Neural cell (in vitro differentiated cells): ENCODE measurements at regions not wholly inside any gene's neighbourhood (a gene's known extent, or its start where the extent isn't known, plus 50 kb on each side); places are given as distances from the start of the nearest gene placed in this dataset.
"Not testable (repeated sequence)": the region's sequence is repeated elsewhere in the genome, so short reads cannot be mapped to it uniquely, and the experiment has no call there.

Experiments used
- H2AFZ ChIP-seq: fragments of 200-600, 300-800 bp; sonication (generic), shearing (Covaris generic); 2 replicates; pipeline ENCODE4 v1.6.0; 2014; ENCODE audit warnings: low read depth, mild to moderate bottlenecking, antibody characterized with exemption, low read length, moderate library complexity
- H3F3A ChIP-seq: fragments of 200-600 bp; shearing (Covaris generic); 2 replicates; pipeline ENCODE4 v1.6.1; 2016; ENCODE audit warnings: mild to moderate bottlenecking, moderate library complexity, mixed read lengths, antibody characterized with exemption, low read length; ENCODE audit not compliant: insufficient read depth, poor library complexity, severe bottlenecking
- H3K27ac ChIP-seq: fragments of 200-600, 300-800 bp; sonication (generic), shearing (Covaris generic); 2 replicates; pipeline ENCODE4 v1.5.1; 2014; ENCODE audit warnings: mild to moderate bottlenecking, low read length, moderate library complexity
- H3K27me3 ChIP-seq: fragments of 300-800, 200-600 bp; sonication (generic), shearing (Covaris generic); 2 replicates; pipeline ENCODE4 v1.6.0; 2014; ENCODE audit warnings: mild to moderate bottlenecking, low read depth, low read length, moderate library complexity; ENCODE audit not compliant: insufficient read depth
- H3K36me3 ChIP-seq: fragments of 300-800, 200-600 bp; sonication (generic), shearing (Covaris generic); 2 replicates; pipeline ENCODE4 v1.5.1; 2014; ENCODE audit warnings: mild to moderate bottlenecking, antibody characterized with exemption, low read length, moderate library complexity; ENCODE audit not compliant: insufficient read depth
- H3K4me2 ChIP-seq: fragments of 300-800, 200-600 bp; sonication (generic), shearing (Covaris generic); 2 replicates; pipeline ENCODE4 v1.6.0; 2014; ENCODE audit warnings: mild to moderate bottlenecking, low read length
- H3K4me3 ChIP-seq: fragments of 300-800, 200-600 bp; sonication (generic), shearing (Covaris generic); 2 replicates; pipeline ENCODE4 v1.5.1; 2014; ENCODE audit warnings: mild to moderate bottlenecking, low read length, moderate library complexity
- H3K79me2 ChIP-seq: fragments of 200-600 bp; shearing (Covaris generic); replicated peaks from 2 replicates; pipeline ENCODE4 v1.6.0; 2014; ENCODE audit warnings: mild to moderate bottlenecking, low read length, moderate library complexity; ENCODE audit not compliant: insufficient read depth
- H3K9ac ChIP-seq: fragments of 300-800, 200-600 bp; sonication (generic), shearing (Covaris generic); 2 replicates; pipeline ENCODE4 v1.6.1; 2016; ENCODE audit warnings: mild to moderate bottlenecking, low read length, mixed read lengths
- H3K9me2 ChIP-seq: fragments of 200-600 bp; shearing (Covaris generic); 2 replicates; pipeline ENCODE4 v1.6.1; 2016; ENCODE audit warnings: mild to moderate bottlenecking, low read length, mixed read lengths; ENCODE audit not compliant: insufficient read depth
- H3K9me3 ChIP-seq: fragments of 200-600, 300-800 bp; sonication (generic), shearing (Covaris generic); 2 replicates; pipeline ENCODE4 v1.6.1; 2016; ENCODE audit warnings: mild to moderate bottlenecking, mixed run types, low read length, moderate library complexity, mixed read lengths
- H4K20me1 ChIP-seq: fragments of 200-600 bp; shearing (Covaris generic); 2 replicates; pipeline ENCODE4 v1.6.1; 2016; ENCODE audit warnings: mild to moderate bottlenecking, mixed run types; ENCODE audit not compliant: insufficient read depth
- CTCF ChIP-seq: fragments of 450-650 bp; IDR thresholded peaks from 2 replicates; pipeline ENCODE4 v1.5.1; 2014; ENCODE audit warnings: antibody characterized with exemption, mild to moderate bottlenecking, moderate library complexity; ENCODE audit not compliant: poor library complexity, severe bottlenecking
- EP300 ChIP-seq: fragments of 450-650 bp; conservative IDR thresholded peaks from 2 replicates; pipeline ENCODE4 v1.6.1; 2014; ENCODE audit warnings: antibody characterized with exemption, mild to moderate bottlenecking, moderate library complexity; ENCODE audit not compliant: poor library complexity, severe bottlenecking
- EZH2 ChIP-seq: fragments of 200-600, 300-800 bp; shearing (Covaris generic), sonication (generic); IDR thresholded peaks from 2 replicates; pipeline ENCODE4 v1.6.1; 2014; ENCODE audit warnings: antibody characterized with exemption, low read length, borderline replicate concordance, mild to moderate bottlenecking; ENCODE audit not compliant: insufficient read depth, poor library complexity, severe bottlenecking
- MXI1 ChIP-seq: fragments of 450-650 bp; conservative IDR thresholded peaks from 2 replicates; pipeline ENCODE4 v1.6.1; 2014; ENCODE audit warnings: antibody characterized with exemption, mild to moderate bottlenecking; ENCODE audit not compliant: poor library complexity, severe bottlenecking
- POLR2AphosphoS5 ChIP-seq: IDR thresholded peaks from 2 replicates; pipeline ENCODE4 v1.6.1; 2012
- RAD21 ChIP-seq: fragments of 450-650 bp; conservative IDR thresholded peaks from 2 replicates; pipeline ENCODE4 v1.6.1; 2014; ENCODE audit warnings: antibody characterized with exemption, mild to moderate bottlenecking, moderate library complexity
- REST ChIP-seq: IDR thresholded peaks from 2 replicates; pipeline ENCODE4 v1.6.1; 2012; ENCODE audit warnings: borderline replicate concordance
- SMC3 ChIP-seq: fragments of 450-650 bp; conservative IDR thresholded peaks from 2 replicates; pipeline ENCODE4 v1.6.1; 2014; ENCODE audit warnings: antibody characterized with exemption, mild to moderate bottlenecking, moderate library complexity; ENCODE audit not compliant: poor library complexity
- TAF1 ChIP-seq: IDR thresholded peaks from 2 replicates; pipeline ENCODE4 v1.6.1; 2012; ENCODE audit warnings: low read depth

- no peak overlapping the region for H3K27ac ChIP-seq
- TF ChIP-seq MXI1 (no peak), CTCF (no peak), EP300 (no peak), TAF1 (no peak), REST (no peak), EZH2 (no peak), SMC3 (no peak), RAD21 (no peak), POLR2AphosphoS5 (no peak)
- H3K9ac ChIP-seq = no peak overlapping the region
- H3K9me2 ChIP-seq = no peaks in the 10 kb centered on the region
- H3K36me3 ChIP-seq = no peaks in the 10 kb centered on the region
- no peaks in the 10 kb centered on the region for H4K20me1 ChIP-seq
- no peak overlapping the region for H3K4me2 ChIP-seq
- no peak overlapping the region for H2AFZ ChIP-seq
- H3K4me3 ChIP-seq = no peak overlapping the region
- H3K79me2 ChIP-seq = no peaks in the 10 kb centered on the region
- no peaks in the 10 kb centered on the region for H3F3A ChIP-seq
- H3K27me3 ChIP-seq = no peaks in the 10 kb centered on the region
- H3K9me3 ChIP-seq = no peaks in the 10 kb centered on the region
Observed at GRCh38 chr9:104362912-104363472, 141.1 kb upstream of the OR13F1 start.

GRCh38 chr9:104367507-104367906, 136.6 kb upstream of the OR13F1 start:
- no peaks in the 10 kb centered on the region for H3F3A ChIP-seq
- no peaks in the 10 kb centered on the region for H3K9me3 ChIP-seq
- H3K27ac ChIP-seq = no peak overlapping the region
- H3K4me2 ChIP-seq = no peak overlapping the region
- H3K79me2 ChIP-seq = no peaks in the 10 kb centered on the region
- H3K9ac ChIP-seq = no peak overlapping the region
- H3K4me3 ChIP-seq = no peak overlapping the region
- no peaks in the 10 kb centered on the region for H3K27me3 ChIP-seq
- no peaks in the 10 kb centered on the region for H4K20me1 ChIP-seq
- TF ChIP-seq EP300 (no peak), EZH2 (no peak), REST (no peak), CTCF (no peak), POLR2AphosphoS5 (no peak), TAF1 (no peak), SMC3 (no peak), RAD21 (no peak), MXI1 (no peak)
- H3K36me3 ChIP-seq = no peaks in the 10 kb centered on the region
- H3K9me2 ChIP-seq = no peaks in the 10 kb centered on the region
- no peak overlapping the region for H2AFZ ChIP-seq

GRCh38 chr9:104368318-104368717, 135.7 kb upstream of the OR13F1 start:
- not testable (repeated sequence) for H3K79me2 ChIP-seq, H2AFZ ChIP-seq, H3K9ac ChIP-seq, H3K4me2 ChIP-seq, H3K27me3 ChIP-seq, H3K4me3 ChIP-seq, H3K9me2 ChIP-seq, H3K27ac ChIP-seq, H3F3A ChIP-seq, H3K36me3 ChIP-seq, H4K20me1 ChIP-seq, H3K9me3 ChIP-seq
